ENCODE measurements at regions not wholly inside any gene's neighbourhood (a gene's known extent, or its start where the extent isn't known, plus 50 kb on each side); places are given as distances from the start of the nearest gene placed in this dataset.
"Not testable (repeated sequence)": the region's sequence is repeated elsewhere in the genome, so short reads cannot be mapped to it uniquely, and the experiment has no call there.

DNA sequence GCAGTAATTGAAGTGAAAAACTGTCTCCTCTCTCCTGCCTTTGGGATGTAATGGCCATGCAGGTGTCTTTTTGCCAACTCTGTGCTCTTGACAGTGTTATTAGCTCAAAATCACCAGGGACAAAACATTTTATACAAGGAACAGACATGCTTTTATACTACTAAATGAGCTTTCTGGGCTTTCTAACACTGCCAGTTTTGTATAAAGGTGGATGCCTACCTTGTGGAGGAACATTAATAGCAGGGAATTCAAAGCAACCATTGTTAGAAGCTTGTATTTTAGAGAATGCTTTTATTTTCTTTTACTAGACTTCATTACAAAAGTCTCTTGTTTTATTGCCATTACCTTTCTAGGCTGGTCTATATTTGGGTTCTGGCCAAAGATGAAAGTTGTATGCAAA is 54.7 kb upstream of the ARSJ start:
- in situ Hi-C loops (cut with MboI; ENCODE audit: low sequenced_read_pairs): no loop called here

GRCh38 chr4:114036426-114036825 is 57.0 kb upstream of the ARSJ start:
- in situ Hi-C loops (cut with MboI; ENCODE audit: low sequenced_read_pairs): no loop called here

- in situ Hi-C loops (cut with MboI; ENCODE audit: low sequenced_read_pairs): no loop called here
These were observed 57.4 kb upstream of the ARSJ start for GRCh38 chr4:114036864-114037263.

- in situ Hi-C loops (cut with MboI; ENCODE audit: low sequenced_read_pairs): no loop called here
These were observed 58.5 kb upstream of the ARSJ start for GRCh38 chr4:114037988-114038387.

DNA sequence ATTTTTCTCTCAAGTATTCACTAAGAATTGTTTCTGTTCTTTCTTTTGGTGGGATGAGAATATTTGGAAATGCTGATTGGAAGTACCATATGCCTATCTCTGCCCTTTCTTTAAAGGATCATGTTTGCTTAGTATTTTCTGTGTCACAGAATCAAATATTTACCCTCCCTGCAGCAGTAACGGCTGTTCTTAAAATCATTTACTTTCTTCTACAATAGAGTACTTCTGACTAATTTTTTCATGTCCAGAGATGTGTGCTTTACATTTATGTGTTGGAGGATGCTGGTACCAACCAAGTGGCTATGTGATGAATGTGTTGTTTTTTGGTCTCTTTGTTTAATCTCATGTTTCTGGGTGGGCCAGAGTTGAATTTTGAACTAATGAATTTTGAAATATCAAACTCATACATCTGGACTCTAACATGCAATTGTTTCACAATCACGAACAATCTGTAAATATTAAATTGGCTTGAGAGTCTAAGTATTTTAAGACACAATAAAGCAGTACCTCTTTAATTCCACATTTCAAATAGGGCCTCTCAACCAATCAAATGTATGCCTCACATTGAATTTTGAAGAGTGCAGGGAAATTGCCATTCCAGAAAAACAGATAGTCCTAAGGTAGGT is 59.4 kb upstream of the ARSJ start:
- in situ Hi-C loops (cut with MboI; ENCODE audit: low sequenced_read_pairs): no loop called here

- in situ Hi-C loops (cut with MboI; ENCODE audit: low sequenced_read_pairs): no loop called here
These were observed 61.1 kb upstream of the ARSJ start for GRCh38 chr4:114040319-114041116.

DNA sequence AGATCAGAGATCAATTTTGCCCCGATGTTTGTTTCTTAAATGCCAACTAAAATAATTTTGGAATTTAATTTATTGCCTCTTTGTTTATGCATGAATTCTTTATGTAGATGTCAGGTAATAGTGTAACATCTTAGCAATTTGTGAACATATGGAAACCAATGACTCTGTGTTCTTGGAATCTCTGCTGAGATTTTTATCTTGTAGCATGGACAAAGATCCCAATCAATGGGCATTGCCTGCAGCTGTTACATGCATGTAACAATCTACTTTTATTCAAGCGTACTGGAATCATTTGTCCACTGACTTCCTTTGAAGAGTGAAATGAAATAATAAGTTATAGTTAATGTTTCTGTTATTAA is 61.6 kb upstream of the ARSJ start:
- in situ Hi-C loops (cut with MboI; ENCODE audit: low sequenced_read_pairs): no loop called here

- in situ Hi-C loops (cut with MboI; ENCODE audit: low sequenced_read_pairs): no loop called here
These were observed 63.7 kb upstream of the ARSJ start for GRCh38 chr4:114043116-114043515.

DNA sequence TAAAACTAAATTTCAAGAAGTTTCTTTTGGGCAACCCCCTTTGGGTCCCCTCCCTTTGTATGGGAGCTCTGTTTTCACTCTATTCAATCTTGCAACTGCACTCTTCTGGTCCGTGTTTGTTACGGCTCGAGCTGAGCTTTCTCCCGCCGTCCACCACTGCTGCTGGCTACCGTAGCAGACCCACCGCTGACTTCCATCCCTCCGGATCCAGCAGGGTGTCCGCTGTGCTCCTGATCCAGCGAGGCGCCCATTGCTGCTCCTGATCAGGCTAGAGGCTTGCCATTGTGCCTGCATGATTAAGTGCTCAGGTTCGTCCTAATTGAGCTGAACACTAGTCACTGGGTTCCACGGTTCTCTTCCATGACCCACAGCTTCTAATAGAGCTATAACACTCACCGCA is 64.9 kb upstream of the ARSJ start:
- in situ Hi-C loops (cut with MboI; ENCODE audit: low sequenced_read_pairs): not testable (repeated sequence)

DNA sequence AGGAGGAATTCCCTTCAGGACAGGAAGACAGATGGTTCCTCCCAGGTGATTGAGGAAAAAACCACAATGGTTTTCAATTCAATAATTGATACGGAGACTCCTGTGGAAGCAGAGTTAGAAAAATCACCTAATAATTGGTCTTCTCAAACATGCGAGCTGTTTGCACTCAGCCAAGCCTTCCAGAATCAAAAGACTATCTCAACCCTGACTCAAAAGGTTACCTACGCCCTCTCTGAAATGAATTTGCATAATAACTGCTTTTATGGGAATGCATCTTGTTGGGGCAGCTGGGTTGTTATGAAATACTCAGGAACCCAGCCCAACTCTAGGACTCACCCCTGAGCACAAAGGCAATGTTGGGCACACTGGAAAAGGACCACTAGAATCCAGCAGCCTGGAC is 66.9 kb upstream of the ARSJ start:
- in situ Hi-C loops (cut with MboI; ENCODE audit: low sequenced_read_pairs): no loop called here

DNA sequence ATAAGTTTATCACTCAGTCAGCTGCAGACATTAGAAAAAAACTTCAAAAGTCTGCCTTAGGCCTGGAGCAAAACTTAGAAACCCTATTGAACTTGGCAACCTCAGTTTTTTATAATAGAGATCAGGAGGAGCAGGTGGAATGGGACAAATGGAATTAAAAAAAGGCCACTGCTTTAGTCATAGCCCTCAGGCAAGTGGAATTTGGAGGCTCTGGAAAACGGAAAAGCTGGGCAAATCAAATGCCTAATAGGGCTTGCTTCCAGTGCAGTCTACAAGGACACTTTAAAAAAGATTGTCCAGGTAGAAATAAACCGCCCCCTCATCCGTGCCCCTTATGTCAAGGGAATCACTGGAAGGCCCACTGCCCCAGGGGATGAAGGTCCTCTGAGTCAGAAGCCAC is 68.7 kb upstream of the ARSJ start:
- in situ Hi-C loops (cut with MboI; ENCODE audit: low sequenced_read_pairs): not testable (repeated sequence)

GRCh38 chr4:114052227-114052626 is 72.8 kb upstream of the ARSJ start:
- in situ Hi-C loops (cut with MboI; ENCODE audit: low sequenced_read_pairs): no loop called here

GRCh38 chr4:114056599-114056998 is 77.2 kb upstream of the ARSJ start:
- in situ Hi-C loops (cut with MboI; ENCODE audit: low sequenced_read_pairs): no loop called here

GRCh38 chr4:114057746-114058145 is 78.3 kb upstream of the ARSJ start:
- in situ Hi-C loops (cut with MboI; ENCODE audit: low sequenced_read_pairs): no loop called here

DNA sequence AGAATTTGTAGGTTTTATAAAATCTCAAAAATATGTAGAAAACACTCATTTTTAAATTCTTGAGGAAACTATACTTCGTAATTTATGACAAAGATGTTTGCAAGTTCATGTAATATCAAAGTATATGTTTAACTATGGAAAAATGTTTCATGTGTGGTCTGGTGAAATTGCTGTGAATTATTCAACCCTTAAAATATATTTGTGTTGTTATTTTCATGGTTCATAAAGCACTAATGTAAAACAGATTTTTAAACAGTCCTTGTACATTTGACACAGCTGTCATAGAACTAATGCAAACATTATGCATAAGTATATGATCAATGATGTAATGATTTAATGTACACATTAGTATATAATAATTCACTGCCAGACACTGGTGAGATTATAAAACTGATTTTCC is 83.1 kb upstream of the ARSJ start:
- in situ Hi-C loops (cut with MboI; ENCODE audit: low sequenced_read_pairs): no loop called here

DNA sequence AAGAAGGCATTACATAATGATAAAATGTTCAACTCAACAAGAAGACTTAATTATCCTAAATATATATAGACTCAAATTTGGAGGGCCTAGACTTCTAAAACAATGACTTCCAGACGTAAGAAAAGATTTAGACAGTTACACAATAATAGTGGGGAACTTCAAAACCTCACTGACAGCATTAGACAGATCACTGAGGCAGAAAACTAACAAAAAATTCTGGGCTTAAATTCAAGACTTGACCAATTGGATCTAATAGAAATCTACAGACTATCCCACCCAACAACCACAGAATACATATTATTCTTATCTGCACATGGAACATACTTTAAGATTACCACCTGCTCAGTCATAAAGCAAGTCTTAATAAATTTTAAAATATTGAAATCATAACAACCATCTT is 93.3 kb upstream of the ARSJ start:
- in situ Hi-C loops (cut with MboI; ENCODE audit: low sequenced_read_pairs): no loop called here

- in situ Hi-C loops (cut with MboI; ENCODE audit: low sequenced_read_pairs): no loop called here
These were observed 97.6 kb upstream of the ARSJ start for GRCh38 chr4:114076899-114077570.

- in situ Hi-C loops (cut with MboI; ENCODE audit: low sequenced_read_pairs): no loop called here
These were observed 98.2 kb upstream of the ARSJ start for GRCh38 chr4:114077610-114078009.

DNA sequence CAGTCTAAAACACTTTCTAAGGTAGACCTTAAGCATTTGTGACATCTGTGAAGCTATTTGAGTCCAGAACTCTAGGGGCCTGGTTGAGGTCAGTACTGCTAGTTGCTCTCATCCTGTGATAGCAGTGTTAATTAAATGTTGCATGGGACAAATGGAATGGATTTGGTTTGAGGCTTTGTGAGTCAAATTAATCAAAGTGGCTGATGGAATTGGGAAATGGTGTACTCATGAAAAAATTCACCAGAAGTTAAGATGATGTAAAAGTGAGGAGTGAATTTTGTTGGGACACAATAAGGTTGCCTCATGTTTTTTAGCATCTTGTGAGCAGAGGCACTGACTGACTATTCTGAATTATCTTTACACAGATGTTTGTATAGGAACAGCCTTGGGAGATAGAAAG is 99.2 kb upstream of the ARSJ start:
- in situ Hi-C loops (cut with MboI; ENCODE audit: low sequenced_read_pairs): no loop called here

DNA sequence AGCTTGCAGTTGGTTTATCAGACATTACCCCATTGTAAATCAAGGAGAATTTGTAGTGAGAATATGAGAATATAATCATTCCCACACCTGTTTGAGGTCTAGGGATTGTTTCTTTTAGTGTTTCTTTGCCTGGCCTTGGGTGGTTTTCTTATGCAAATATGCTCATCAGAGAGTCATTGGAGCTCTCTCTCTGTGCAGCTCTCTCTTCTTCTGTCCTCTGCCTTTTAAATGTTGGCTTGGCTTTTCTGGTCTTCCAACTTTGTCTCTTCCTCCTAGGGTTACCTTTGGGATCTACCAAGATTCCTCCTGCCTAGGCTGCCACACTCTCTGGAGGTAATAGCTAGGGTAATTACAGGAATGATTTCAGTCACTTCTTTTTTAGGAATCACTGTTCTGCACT is 102.3 kb upstream of the ARSJ start:
- in situ Hi-C loops (cut with MboI; ENCODE audit: low sequenced_read_pairs): no loop called here

- in situ Hi-C loops (cut with MboI; ENCODE audit: low sequenced_read_pairs): no loop called here
These were observed 102.9 kb upstream of the ARSJ start for GRCh38 chr4:114082348-114082747.

DNA sequence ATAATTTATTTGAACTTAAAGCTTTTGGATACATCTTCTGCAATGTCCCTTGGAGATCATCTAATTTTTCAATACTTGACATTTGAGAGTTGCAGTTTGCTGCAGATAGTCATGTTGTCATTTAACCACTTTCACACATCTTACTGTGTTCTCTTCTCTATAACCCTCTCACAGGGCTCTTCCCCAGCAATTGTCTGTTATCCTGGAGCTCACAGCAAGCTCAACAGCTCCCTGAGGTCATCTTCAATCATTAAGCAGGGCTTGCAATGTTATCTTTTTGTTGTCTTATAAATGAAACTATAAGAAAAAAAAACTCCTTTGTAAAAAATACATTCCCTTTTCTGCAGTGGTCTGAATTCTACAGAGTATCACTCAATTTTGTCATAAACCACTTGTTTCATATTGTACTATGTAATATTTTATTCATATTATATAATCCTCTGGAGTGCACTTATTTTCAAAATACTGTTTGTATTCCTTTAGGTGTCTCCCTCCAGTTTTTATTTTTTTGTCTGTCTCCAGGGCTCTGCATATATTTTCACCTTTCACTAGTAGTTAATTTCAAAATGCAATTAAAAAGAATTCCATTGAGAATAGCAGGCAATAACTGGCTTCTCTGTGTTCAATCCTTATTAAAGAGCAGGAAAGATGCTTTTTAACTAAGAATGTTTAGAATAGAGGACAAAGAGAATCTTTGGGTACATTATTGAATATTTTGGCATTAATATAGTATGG is 106.3 kb upstream of the ARSJ start:
- in situ Hi-C loops (cut with MboI; ENCODE audit: low sequenced_read_pairs): no loop called here
